ENCODE measurements at regions not wholly inside any gene's neighbourhood (a gene's known extent, or its start where the extent isn't known, plus 50 kb on each side); places are given as distances from the start of the nearest gene placed in this dataset.
"Not testable (repeated sequence)": the region's sequence is repeated elsewhere in the genome, so short reads cannot be mapped to it uniquely, and the experiment has no call there.

DNA sequence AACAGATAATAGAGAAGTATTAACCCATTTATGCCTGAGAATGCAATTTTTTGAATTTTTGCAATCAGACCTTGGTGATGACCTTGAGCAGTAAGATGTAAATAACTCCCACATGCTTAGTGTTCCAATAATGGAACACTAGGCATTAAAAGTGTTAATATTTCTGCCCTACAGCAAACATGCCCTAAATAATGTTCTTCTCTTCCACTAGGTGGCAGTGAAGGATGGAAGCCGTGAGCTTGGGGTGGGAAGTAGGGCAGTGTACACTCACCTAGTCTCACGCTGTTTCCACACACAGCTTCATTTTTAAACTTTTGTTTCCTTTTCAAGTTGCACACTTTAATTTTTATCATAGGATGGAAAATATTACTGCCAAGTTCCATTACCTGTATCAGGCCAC is 613.1 kb upstream of the HS3ST1 start:
- H3K4me3 Mint-ChIP-seq: no peak overlapping the region
- no peaks in the 10 kb centered on the region for H3K27me3 Mint-ChIP-seq (ENCODE audit: insufficient read depth)

DNA sequence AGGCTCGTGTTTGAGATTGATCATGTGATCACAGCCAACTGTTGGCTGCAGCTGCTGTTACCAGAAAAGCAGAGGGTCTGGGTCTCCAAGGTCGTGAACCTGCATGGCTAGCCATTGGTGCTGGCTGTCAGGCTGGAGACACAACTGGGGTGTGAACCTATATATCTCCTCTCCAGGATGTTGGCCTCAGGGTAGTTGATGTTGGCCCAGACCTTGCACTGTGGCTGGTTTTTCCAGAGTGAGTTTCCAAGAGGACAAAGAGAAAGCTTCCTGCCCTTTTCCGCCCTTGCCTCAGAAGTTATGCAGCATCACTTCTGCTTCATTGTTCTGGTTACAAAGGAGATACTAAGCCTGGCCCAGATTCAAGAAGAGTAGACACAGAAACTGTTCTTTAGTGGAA is 607.8 kb upstream of the HS3ST1 start:
- DNase-seq: no peak
- Mint-ChIP-seq H3K36me3 (ENCODE audit: low read depth) (no peaks in the 10 kb centered on the region; the same call in 1 of the 2 replicates), H3K27me3 (ENCODE audit: insufficient read depth) (no peaks in the 10 kb centered on the region), H3K27ac (no peak overlapping the region), H3K4me3 (no peak overlapping the region), H3K9me3 (peaks cover 71% of the 10 kb centered on the region), H3K4me1 (ENCODE audit: low read depth) (no peaks in the 10 kb centered on the region)
- TF ChIP-seq, protein P1, sequence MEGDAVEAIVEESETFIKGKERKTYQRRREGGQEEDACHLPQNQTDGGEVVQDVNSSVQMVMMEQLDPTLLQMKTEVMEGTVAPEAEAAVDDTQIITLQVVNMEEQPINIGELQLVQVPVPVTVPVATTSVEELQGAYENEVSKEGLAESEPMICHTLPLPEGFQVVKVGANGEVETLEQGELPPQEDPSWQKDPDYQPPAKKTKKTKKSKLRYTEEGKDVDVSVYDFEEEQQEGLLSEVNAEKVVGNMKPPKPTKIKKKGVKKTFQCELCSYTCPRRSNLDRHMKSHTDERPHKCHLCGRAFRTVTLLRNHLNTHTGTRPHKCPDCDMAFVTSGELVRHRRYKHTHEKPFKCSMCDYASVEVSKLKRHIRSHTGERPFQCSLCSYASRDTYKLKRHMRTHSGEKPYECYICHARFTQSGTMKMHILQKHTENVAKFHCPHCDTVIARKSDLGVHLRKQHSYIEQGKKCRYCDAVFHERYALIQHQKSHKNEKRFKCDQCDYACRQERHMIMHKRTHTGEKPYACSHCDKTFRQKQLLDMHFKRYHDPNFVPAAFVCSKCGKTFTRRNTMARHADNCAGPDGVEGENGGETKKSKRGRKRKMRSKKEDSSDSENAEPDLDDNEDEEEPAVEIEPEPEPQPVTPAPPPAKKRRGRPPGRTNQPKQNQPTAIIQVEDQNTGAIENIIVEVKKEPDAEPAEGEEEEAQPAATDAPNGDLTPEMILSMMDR (IDR thresholded peaks at IDR 0.05): no peak

More for the DNA sequence above, 613.1 kb upstream of the HS3ST1 start:
- no peak for DNase-seq
- no peaks in the 10 kb centered on the region for H3K4me1 Mint-ChIP-seq (ENCODE audit: low read depth)
- peaks cover 6% of the 10 kb centered on the region; the same call in 1 of the 2 replicates for H3K36me3 Mint-ChIP-seq (ENCODE audit: low read depth)
- TF ChIP-seq, protein P1 (IDR thresholded peaks at IDR 0.05): peak; percentile 35; the same call in 1 of the 2 replicates
- H3K27ac Mint-ChIP-seq: no peak overlapping the region
- H3K9me3 Mint-ChIP-seq: peaks cover 52% of the 10 kb centered on the region

DNA sequence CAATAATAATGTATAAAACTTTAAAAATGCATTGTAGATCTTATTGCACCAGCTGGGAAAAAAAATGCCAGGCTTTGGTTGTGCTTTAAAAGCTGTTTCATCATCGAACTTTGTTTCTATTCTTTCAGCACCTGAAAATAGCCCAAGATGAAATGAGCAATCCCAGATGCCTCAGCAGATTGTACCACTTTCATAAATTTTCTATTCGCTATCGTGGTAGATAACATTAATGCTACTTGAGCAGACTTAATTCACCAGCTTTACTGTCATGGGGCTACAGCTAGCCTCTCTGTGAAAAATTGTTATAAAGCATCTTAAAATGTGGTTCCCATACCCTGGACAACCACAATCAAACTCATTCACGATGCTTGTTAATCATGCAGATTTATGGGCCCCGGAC is 599.6 kb upstream of the HS3ST1 start:
- Mint-ChIP-seq H3K27ac (no peak overlapping the region), H3K4me3 (no peak overlapping the region), H3K9me3 (peaks cover 59% of the 10 kb centered on the region), H3K4me1 (ENCODE audit: low read depth) (no peaks in the 10 kb centered on the region), H3K27me3 (ENCODE audit: insufficient read depth) (no peaks in the 10 kb centered on the region), H3K36me3 (ENCODE audit: low read depth) (peaks cover 3% of the 10 kb centered on the region; the same call in 1 of the 2 replicates)
- TF ChIP-seq, protein P1 (IDR thresholded peaks at IDR 0.05): no peak
- DNase-seq: no peak

DNA sequence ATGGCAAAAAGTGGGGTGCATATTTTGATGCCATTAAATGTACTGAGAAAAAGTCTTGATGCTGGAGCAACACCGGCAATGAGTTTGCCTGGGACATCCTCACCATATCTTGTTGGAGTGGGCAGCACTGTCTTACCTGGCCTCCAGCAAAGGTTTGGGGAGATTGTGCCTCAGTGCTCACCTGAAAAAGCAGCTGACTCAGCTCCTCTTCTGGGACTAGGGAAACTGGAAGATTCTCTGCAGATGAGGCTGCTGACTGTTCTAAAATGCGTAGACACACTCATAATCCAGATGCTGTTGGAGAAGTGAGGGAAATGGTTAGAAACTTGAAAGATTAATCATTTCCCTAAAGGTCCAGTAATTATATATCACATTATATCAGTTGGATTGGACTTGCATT is 593.7 kb upstream of the HS3ST1 start:
- Mint-ChIP-seq H3K9me3 (peaks cover 46% of the 10 kb centered on the region), H3K27ac (no peak overlapping the region), H3K36me3 (ENCODE audit: low read depth) (peaks cover under 1% of the 10 kb centered on the region; the same call in 1 of the 2 replicates)

DNA sequence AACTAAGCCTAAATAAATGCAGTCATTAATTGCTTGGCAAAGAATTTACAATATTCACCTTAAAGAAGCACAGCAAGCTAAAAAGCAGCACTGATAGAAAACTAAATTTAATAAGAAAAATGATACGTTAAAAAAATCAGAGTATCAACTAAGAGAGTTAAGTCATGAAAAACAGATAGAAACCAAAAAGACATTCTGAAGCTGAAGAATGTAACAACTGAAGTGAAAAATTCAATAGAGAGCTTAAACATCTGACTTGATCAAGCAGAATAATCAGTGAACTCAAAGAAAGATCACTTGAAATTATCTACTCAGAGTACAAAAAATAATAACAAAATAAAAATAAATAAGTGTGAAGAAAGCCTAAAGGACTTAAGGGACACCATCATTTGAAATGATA is 588.0 kb upstream of the HS3ST1 start:
- no peak for DNase-seq
- TF ChIP-seq, protein P1 (IDR thresholded peaks at IDR 0.05): no peak
- H3K4me3 Mint-ChIP-seq: no peak overlapping the region
- H3K9me3 Mint-ChIP-seq: peaks cover 48% of the 10 kb centered on the region
- no peaks in the 10 kb centered on the region for H3K4me1 Mint-ChIP-seq (ENCODE audit: low read depth)
- H3K27ac Mint-ChIP-seq: no peak overlapping the region
- H3K27me3 Mint-ChIP-seq (ENCODE audit: insufficient read depth): no peaks in the 10 kb centered on the region
- H3K36me3 Mint-ChIP-seq (ENCODE audit: low read depth): no peaks in the 10 kb centered on the region

More for the DNA sequence above, 593.7 kb upstream of the HS3ST1 start:
- no peak for DNase-seq
- TF ChIP-seq, protein P1 (IDR thresholded peaks at IDR 0.05): no peak
- H3K4me1 Mint-ChIP-seq (ENCODE audit: low read depth): no peaks in the 10 kb centered on the region
- H3K27me3 Mint-ChIP-seq (ENCODE audit: insufficient read depth): no peaks in the 10 kb centered on the region
- H3K4me3 Mint-ChIP-seq: no peak overlapping the region

DNA sequence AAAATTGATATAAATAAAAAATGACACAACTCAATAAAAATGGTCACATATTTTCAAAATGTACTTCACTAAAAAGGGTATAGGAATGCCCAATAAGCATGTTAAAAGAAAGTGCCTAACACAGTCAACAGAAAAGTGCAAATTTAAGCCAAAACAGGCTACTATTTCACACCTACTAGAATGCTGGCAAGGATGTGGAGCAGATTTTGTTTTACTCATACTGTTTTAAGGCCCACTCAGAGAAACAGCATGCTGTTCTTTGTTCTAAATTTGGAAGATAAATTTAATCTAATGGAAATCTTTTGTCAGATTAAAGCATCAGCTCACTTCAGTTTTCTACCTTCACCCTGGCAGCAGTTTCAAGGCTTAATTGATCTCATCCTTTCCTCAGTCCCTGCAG is 576.8 kb upstream of the HS3ST1 start:
- Mint-ChIP-seq H3K4me1 (ENCODE audit: low read depth) (no peaks in the 10 kb centered on the region), H3K27me3 (ENCODE audit: insufficient read depth) (peaks cover 1% of the 10 kb centered on the region; the same call in 1 of the 2 replicates), H3K9me3 (peaks cover 54% of the 10 kb centered on the region), H3K27ac (no peak overlapping the region), H3K4me3 (no peak overlapping the region), H3K36me3 (ENCODE audit: low read depth) (no peaks in the 10 kb centered on the region)
- TF ChIP-seq, protein P1 (IDR thresholded peaks at IDR 0.05): no peak
- no peak for DNase-seq

DNA sequence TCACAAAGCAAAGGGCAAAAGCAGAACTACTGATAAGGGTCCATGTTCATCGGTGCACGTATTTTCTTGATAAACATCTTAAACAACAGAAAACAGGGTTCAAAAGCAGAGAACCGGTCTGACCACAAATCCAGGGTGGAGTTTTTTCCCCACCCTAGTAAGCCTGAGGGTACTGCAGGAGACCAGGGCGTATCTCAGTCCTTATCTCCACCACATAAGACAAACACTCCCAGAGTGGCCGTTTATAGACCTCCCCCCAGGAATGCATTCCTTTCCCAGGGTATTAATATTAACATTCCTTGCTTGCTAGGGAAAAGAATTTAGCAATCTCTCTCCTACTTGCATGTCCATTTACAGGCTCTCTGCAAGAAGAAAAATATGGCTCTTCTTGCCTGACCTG is 567.9 kb upstream of the HS3ST1 start:
- DNase-seq; H3K36me3 Mint-ChIP-seq (ENCODE audit: low read depth); H3K4me1 Mint-ChIP-seq (ENCODE audit: low read depth); H3K27ac Mint-ChIP-seq; H3K4me3 Mint-ChIP-seq; H3K27me3 Mint-ChIP-seq (ENCODE audit: insufficient read depth): not testable (repeated sequence)
- H3K9me3 Mint-ChIP-seq: peaks cover 61% of the 10 kb centered on the region
